HepG2 (cell line): ENCODE measurements at regions not wholly inside any gene's neighbourhood (a gene's known extent, or its start where the extent isn't known, plus 50 kb on each side); places are given as distances from the start of the nearest gene placed in this dataset.

Experiments
- ATAC-seq: fragments of 200-7000 bp; cut with Tn5 transposase; 3 replicates; pipeline ENCODE4 v1.9.1; 2020; ENCODE audit warnings: mild to moderate bottlenecking, moderate library complexity
- BruUV-seq: library from RNA; stranded (reverse); fragments of 400-500 nt; replicated peaks from 2 replicates; lab custom pipeline; 2021; lab: Mats Ljungman, UMichigan
- CTCF ChIA-PET: fragments of 300-600 bp; formaldehyde crosslinking; extraction: SDS; loops from one replicate; lab custom pipeline; 2021; ENCODE audit warnings: low total read pairs, inconsistent platforms, low intra/inter-chr PET ratio; lab: Yijun Ruan, JAX
- POLR2A ChIA-PET: fragments of 350-600 bp; sonication (Branson Sonifier 250); formaldehyde crosslinking; loops from one replicate; lab custom pipeline; 2020; ENCODE audit warnings: antibody characterized with exemption, inconsistent platforms; lab: Yijun Ruan, JAX
- DNase-seq: peaks from one replicate; pipeline ENCODE4 v3.0.0-alpha.2; 2015; ENCODE audit warnings: low spot score
- FAIRE-seq: peaks from 3 replicates; lab custom pipeline; 2011; peaks lifted over from hg19 to GRCh38; lab: Jason Lieb, UNC
- H2AFZ ChIP-seq: one replicate; pipeline ENCODE4 v1.6.1; 2011; ENCODE audit warnings: low read length, inconsistent platforms
- H3K27ac ChIP-seq: fragments of 300-600 bp; 3 replicates; pipeline ENCODE4 v1.8.0; 2011; ENCODE audit warnings: mixed run types, mild to moderate bottlenecking, mixed read lengths, low read length, inconsistent platforms; ENCODE audit not compliant: insufficient read depth; ENCODE audit errors: extremely low read length
- H3K27me3 ChIP-seq, 2 experiments: fragments of 200-600 bp in 1 of 2; 2 replicates in 1 of 2; 3 replicates in 1 of 2; pipeline versions ENCODE4 v1.6.0 to v1.8.0; 2011; ENCODE audit warnings: low read length in 2 of 2, mild to moderate bottlenecking in 2 of 2, moderate library complexity in 2 of 2, inconsistent platforms in 1 of 2; ENCODE audit not compliant: insufficient read depth in 2 of 2, control insufficient read depth in 1 of 2
- H3K36me3 ChIP-seq, 2 experiments: fragments of 200-600 bp in 1 of 2; replicated peaks in 1 of 2; 2 replicates in 1 of 2; 3 replicates in 1 of 2; pipeline versions ENCODE4 v1.5.1 to v1.8.0; 2011; ENCODE audit warnings: low read length in 2 of 2, inconsistent platforms in 1 of 2; ENCODE audit not compliant: insufficient read depth in 2 of 2, control insufficient read depth in 1 of 2
- H3K4me1 ChIP-seq: 2 replicates; pipeline ENCODE4 v1.5.1; 2012; ENCODE audit warnings: low read length, inconsistent platforms; ENCODE audit not compliant: insufficient read depth
- H3K4me2 ChIP-seq: 2 replicates; pipeline ENCODE4 v1.6.0; 2011; ENCODE audit warnings: low read depth, low read length, inconsistent platforms
- H3K4me3 ChIP-seq, 3 experiments: fragments of 200-600 bp in 1 of 3; sonication (generic), shearing (Covaris generic) in 1 of 3; replicated peaks in 1 of 3; 2 replicates each; pipeline ENCODE4 v1.5.1; 2011 to 2016; ENCODE audit warnings: low read length in 3 of 3, inconsistent platforms in 2 of 3, low read depth in 2 of 3, mild to moderate bottlenecking in 2 of 3, control low read depth in 1 of 3, mixed read lengths in 1 of 3; ENCODE audit not compliant: insufficient read depth in 1 of 3
- H3K79me2 ChIP-seq: one replicate; pipeline ENCODE4 v1.6.1; 2011; ENCODE audit warnings: low read length, inconsistent platforms; ENCODE audit not compliant: insufficient read depth
- H3K9ac ChIP-seq: 2 replicates; pipeline ENCODE4 v1.6.0; 2011; ENCODE audit warnings: mild to moderate bottlenecking, low read depth, low read length, inconsistent platforms; ENCODE audit not compliant: insufficient read depth
- H3K9me3 ChIP-seq: 2 replicates; pipeline ENCODE4 v1.5.1; 2012; ENCODE audit warnings: mild to moderate bottlenecking, low read length
- H4K20me1 ChIP-seq: 2 replicates; pipeline ENCODE4 v1.6.0; 2011; ENCODE audit warnings: inconsistent platforms, mild to moderate bottlenecking, low read length, moderate library complexity; ENCODE audit not compliant: insufficient read depth
- BRCA1 ChIP-seq: sonication (generic); formaldehyde crosslinking; IDR thresholded peaks from 2 replicates; pipeline ENCODE4 v1.4.0; 2020; ENCODE audit warnings: missing genetic modification reagents
- CCAR2 ChIP-seq: fragments of 200-400 bp; formaldehyde crosslinking; optimal IDR thresholded peaks from 2 replicates; pipeline ENCODE3; 2018; ENCODE audit warnings: low read depth, mild to moderate bottlenecking, low read length, moderate library complexity
- CENPBD1 ChIP-seq: sonication (generic); formaldehyde crosslinking; IDR thresholded peaks from 2 replicates; pipeline ENCODE4 v1.8.0; 2022; ENCODE audit warnings: missing genetic modification reagents, low read depth, mild to moderate bottlenecking, borderline replicate concordance
- E2F1 ChIP-seq: sonication (generic); formaldehyde crosslinking; IDR thresholded peaks from 2 replicates; pipeline ENCODE4 v1.5.0; 2020; ENCODE audit warnings: missing genetic modification reagents
- ETS1 ChIP-seq: sonication (generic); formaldehyde crosslinking; IDR thresholded peaks from 2 replicates; pipeline ENCODE4 v1.4.0; 2020; ENCODE audit warnings: missing genetic modification reagents
- KDM1A ChIP-seq: IDR thresholded peaks from 2 replicates; pipeline ENCODE4 v1.6.1; 2016; ENCODE audit warnings: missing compliant biosample characterization
- KDM5A ChIP-seq: fragments of 200-600 bp; sonication (generic); IDR thresholded peaks from 2 replicates; pipeline ENCODE4 v1.7.0; 2018; ENCODE audit warnings: antibody characterized with exemption, mild to moderate bottlenecking, low read length, borderline replicate concordance
- MXD1 ChIP-seq: sonication (generic); formaldehyde crosslinking; IDR thresholded peaks from 2 replicates; pipeline ENCODE4 v1.4.0; 2020; ENCODE audit warnings: mild to moderate bottlenecking, missing genetic modification reagents
- NFRKB ChIP-seq: fragments of 450-650 bp; IDR thresholded peaks from 2 replicates; pipeline ENCODE4 v1.6.1; 2017
- NONO ChIP-seq, 2 experiments: fragments of 450-650 bp in 1 of 2; sonication (generic) in 1 of 2; formaldehyde crosslinking in 1 of 2; IDR thresholded peaks in 1 of 2; conservative IDR thresholded peaks in 1 of 2; 2 replicates each; pipeline versions ENCODE4 v1.6.1 to v1.8.0; 2017 to 2022; ENCODE audit warnings: mild to moderate bottlenecking in 1 of 2, missing genetic modification reagents in 1 of 2, moderate library complexity in 1 of 2
- SATB2 ChIP-seq: sonication (generic); formaldehyde crosslinking; IDR thresholded peaks from 2 replicates; pipeline ENCODE4 v1.5.0; 2020; ENCODE audit warnings: missing genetic modification reagents
- THRA ChIP-seq: sonication (generic); formaldehyde crosslinking; IDR thresholded peaks from 2 replicates; pipeline ENCODE4 v1.4.0; 2020; ENCODE audit warnings: missing genetic modification reagents, borderline replicate concordance
- TOE1 ChIP-seq: sonication (generic); formaldehyde crosslinking; IDR thresholded peaks from 2 replicates; pipeline ENCODE4 v1.4.0; 2020; ENCODE audit warnings: mild to moderate bottlenecking, missing genetic modification reagents
- WIZ ChIP-seq: sonication (generic); formaldehyde crosslinking; IDR thresholded peaks from 2 replicates; pipeline ENCODE4 v1.5.1; 2020; ENCODE audit warnings: mild to moderate bottlenecking, missing genetic modification reagents
- ZMAT5 ChIP-seq: sonication (generic); formaldehyde crosslinking; IDR thresholded peaks from 2 replicates; pipeline ENCODE4 v1.5.0; 2020; ENCODE audit warnings: mild to moderate bottlenecking, low read depth, missing genetic modification reagents, borderline replicate concordance
- ZNF337 ChIP-seq: sonication (generic); formaldehyde crosslinking; IDR thresholded peaks from 2 replicates; pipeline ENCODE4 v1.5.1; 2020; ENCODE audit warnings: missing genetic modification reagents, low read depth, mild to moderate bottlenecking, borderline replicate concordance
- ZNF33B ChIP-seq: sonication (generic); formaldehyde crosslinking; IDR thresholded peaks from 2 replicates; pipeline ENCODE4 v1.5.1; 2020; ENCODE audit warnings: mild to moderate bottlenecking, missing genetic modification reagents
- ZNF350 ChIP-seq: sonication (generic); formaldehyde crosslinking; IDR thresholded peaks from 2 replicates; pipeline ENCODE4 v1.4.0; 2020; ENCODE audit warnings: mild to moderate bottlenecking, low read depth, missing genetic modification reagents, borderline replicate concordance
- ZNF564 ChIP-seq: sonication (generic); formaldehyde crosslinking; IDR thresholded peaks from 2 replicates; pipeline ENCODE4 v1.8.1; 2023; ENCODE audit warnings: mild to moderate bottlenecking, missing genetic modification reagents
- ZNF788 ChIP-seq: sonication (generic); formaldehyde crosslinking; IDR thresholded peaks from 2 replicates; pipeline ENCODE4 v1.5.0; 2020; ENCODE audit warnings: mild to moderate bottlenecking, missing genetic modification reagents, borderline replicate concordance
- WGBS: methylation state at CpG from one replicate; pipeline ENCODE4 v1.1.6; 2017; ENCODE audit warnings: low lambda C conversion rate; 5-methylcytosine and 5-hydroxymethylcytosine counted together
- in situ Hi-C: cut with HindIII; loops from 2 replicates; pipeline ENCODE4 v1.10.0; 2017; ENCODE audit warnings: low pct_unique_long_range_greater_than_20kb; ENCODE audit not compliant: extremely low pct_ligation_motif_present
- intact Hi-C: fragments of 100-400 bp; cut with micrococcal nuclease; formaldehyde crosslinking; loops from one replicate; pipeline ENCODE4 v1.10.0; 2022; ENCODE audit not compliant: unreplicated experiment

- H3K4me3 ChIP-seq, result no peak overlapping the region
- no peaks in the 10 kb centered on the region for H3K4me1 ChIP-seq
- no peak overlapping the region for H3K9ac ChIP-seq
- no peaks in the 10 kb centered on the region for H3K36me3 ChIP-seq
- no peak overlapping the region for H3K27ac ChIP-seq
- intact Hi-C loops, result no loop called here
- ChIA-PET CTCF (no interaction called here), POLR2A (no interaction called here)
- TF ChIP-seq KDM5A (no peak), ZNF788 (no peak), E2F1 (no peak), ZNF337 (CRISPR knock-in tag) (no peak), MXD1 (no peak), BRCA1 (CRISPR knock-in tag) (no peak), KDM1A (CRISPR knock-in tag) (no peak), NFRKB (no peak), ETS1 (no peak), WIZ (CRISPR knock-in tag) (no peak), TOE1 (CRISPR knock-in tag) (no peak), ZMAT5 (no peak), CCAR2 (no peak), ZNF33B (CRISPR knock-in tag) (no peak), SATB2 (CRISPR knock-in tag) (no peak), ZNF564 (no peak), ZNF350 (no peak), CENPBD1 (no peak), THRA (CRISPR knock-in tag) (no peak), NONO (IDR thresholded peaks at IDR 0.05) (no peak), NONO (CRISPR knock-in tag; conservative IDR thresholded peaks at IDR 0.05) (no peak)
- ATAC-seq (no peak), DNase-seq (no peak), FAIRE-seq (no peak)
- in situ Hi-C loops, result no loop called here
- no peak overlapping the region for H3K4me2 ChIP-seq
- no peaks in the 10 kb centered on the region for H3K9me3 ChIP-seq
- no peak overlapping the region for H2AFZ ChIP-seq
- peaks cover 2 to 31% of the 10 kb centered on the region in 2 experiments; a peak in 3 of 5 replicates for H3K27me3 ChIP-seq
- BruUV-seq, result no TSS peak
- WGBS, result 10% methylated on average over 5 of the region's 5 CpGs
- no peaks in the 10 kb centered on the region for H4K20me1 ChIP-seq
- no peaks in the 10 kb centered on the region for H3K79me2 ChIP-seq
Observed at GRCh38 chr2:64323197-64323596, 130.8 kb upstream of the LGALSL start.
